H1 (cell line): ENCODE measurements at regions not wholly inside any gene's neighbourhood (a gene's known extent, or its start where the extent isn't known, plus 50 kb on each side); places are given as distances from the start of the nearest gene placed in this dataset.

Source experiments
- CTCF ChIA-PET: fragments of 300-600 bp; sonication (Branson Sonifier 250); formaldehyde crosslinking; loops from one replicate; lab custom pipeline; 2021; ENCODE audit not compliant: partially characterized antibody; lab: Charles Lee
- POLR2A ChIA-PET: fragments of 300-600 bp; sonication (Branson Sonifier 250); formaldehyde crosslinking; loops from one replicate; lab custom pipeline; 2021; ENCODE audit warnings: inconsistent platforms; ENCODE audit not compliant: partially characterized antibody; lab: Charles Lee
- DNase-seq, 2 experiments: peaks; one replicate each; pipeline versions ENCODE4 v3.0.0 to v3.0.0-alpha.2; 2010 to 2022; ENCODE audit warnings: low spot score in 2 of 2, low read depth in 1 of 2, mixed read lengths in 1 of 2
- FAIRE-seq: peaks from 2 replicates; lab custom pipeline; 2011; peaks lifted over from hg19 to GRCh38; lab: Jason Lieb, UNC
- H2AFZ ChIP-seq: 2 replicates; pipeline ENCODE4 v1.8.1; 2012; ENCODE audit warnings: low read length, inconsistent platforms
- H2AK5ac ChIP-seq: 2 replicates; pipeline ENCODE4 v1.6.1; 2013; ENCODE audit warnings: low read depth, low read length
- H2BK120ac ChIP-seq: replicated peaks from 2 replicates; pipeline ENCODE3; 2013; ENCODE audit warnings: low read depth, low read length, inconsistent platforms
- H2BK12ac ChIP-seq: 2 replicates; pipeline ENCODE4 v1.6.1; 2013; ENCODE audit warnings: low read depth, low read length
- H2BK15ac ChIP-seq: 2 replicates; pipeline ENCODE4 v1.6.1; 2013; ENCODE audit warnings: low read length
- H2BK20ac ChIP-seq: 2 replicates; pipeline ENCODE4 v1.6.1; 2013; ENCODE audit warnings: low read length
- H2BK5ac ChIP-seq: 2 replicates; pipeline ENCODE4 v1.6.1; 2013; ENCODE audit warnings: low read depth, low read length
- H3K14ac ChIP-seq: 2 replicates; pipeline ENCODE4 v1.6.1; 2013; ENCODE audit warnings: inconsistent platforms; ENCODE audit not compliant: insufficient read length
- H3K18ac ChIP-seq: 2 replicates; pipeline ENCODE4 v1.6.1; 2013; ENCODE audit warnings: low read length; ENCODE audit errors: extremely low read depth
- H3K23ac ChIP-seq: 2 replicates; pipeline ENCODE4 v1.6.1; 2013; ENCODE audit warnings: inconsistent platforms; ENCODE audit not compliant: insufficient read length
- H3K23me2 ChIP-seq: 2 replicates; pipeline ENCODE4 v1.6.1; 2013; ENCODE audit warnings: low read depth, low read length
- H3K27ac ChIP-seq: 2 replicates; pipeline ENCODE4 v1.6.1; 2011; ENCODE audit warnings: low read depth, low read length, inconsistent platforms
- H3K27me3 ChIP-seq, 4 experiments: replicated peaks in 1 of 4; 1 replicate in 1 of 4; 2 replicates in 3 of 4; pipeline versions ENCODE4 v1.6.1 to v1.8.1; 2011 to 2013; ENCODE audit warnings: low read length in 3 of 4, mild to moderate bottlenecking in 3 of 4, inconsistent platforms in 2 of 4, mixed read lengths in 2 of 4, moderate library complexity in 1 of 4; ENCODE audit not compliant: control insufficient read depth in 3 of 4, insufficient read depth in 3 of 4; ENCODE audit errors: extremely low read depth in 1 of 4
- H3K36me3 ChIP-seq, 4 experiments: 2 replicates each; pipeline versions ENCODE4 v1.6.1 to v1.8.1; 2011 to 2013; ENCODE audit warnings: mild to moderate bottlenecking in 4 of 4, low read length in 3 of 4, moderate library complexity in 2 of 4, control low read depth in 1 of 4, inconsistent platforms in 1 of 4; ENCODE audit not compliant: insufficient read depth in 4 of 4, control insufficient read depth in 2 of 4
- H3K4ac ChIP-seq: replicated peaks from 2 replicates; pipeline ENCODE3; 2013; ENCODE audit warnings: low read length, low read depth, mixed read lengths, inconsistent platforms; ENCODE audit not compliant: insufficient read length
- H3K4me1 ChIP-seq, 4 experiments: replicated peaks in 1 of 4; 1 replicate in 1 of 4; 2 replicates in 3 of 4; pipeline versions ENCODE4 v1.6.1 to v1.8.1; 2011 to 2013; ENCODE audit warnings: low read length in 3 of 4, inconsistent platforms in 2 of 4, mixed read lengths in 1 of 4; ENCODE audit not compliant: insufficient read depth in 4 of 4, control insufficient read depth in 3 of 4
- H3K4me2 ChIP-seq, 2 experiments: 2 replicates each; pipeline versions ENCODE4 v1.6.1 to v1.8.1; 2011 to 2013; ENCODE audit warnings: low read depth in 2 of 2, low read length in 2 of 2, control low read depth in 1 of 2, inconsistent platforms in 1 of 2, mild to moderate bottlenecking in 1 of 2; ENCODE audit not compliant: insufficient read depth in 1 of 2
- H3K4me3 ChIP-seq, 4 experiments: fragments of 200-600, 300-600 bp in 1 of 4; sonication (generic), shearing (Covaris generic), sonication (Bioruptor Twin) in 1 of 4; 2 replicates each; pipeline versions ENCODE4 v1.5.1 to v1.8.1; 2011 to 2016; ENCODE audit warnings: low read length in 4 of 4, low read depth in 3 of 4, control low read depth in 2 of 4, inconsistent platforms in 2 of 4, mild to moderate bottlenecking in 2 of 4, mixed read lengths in 1 of 4, moderate library complexity in 1 of 4; ENCODE audit not compliant: insufficient read depth in 2 of 4; ENCODE audit errors: extremely low read depth in 1 of 4
- H3K56ac ChIP-seq: replicated peaks from 2 replicates; pipeline ENCODE3; 2013; ENCODE audit warnings: low read depth, mild to moderate bottlenecking, mixed read lengths, low read length, inconsistent platforms; ENCODE audit not compliant: insufficient read length
- H3K79me1 ChIP-seq: 2 replicates; pipeline ENCODE4 v1.6.1; 2013; ENCODE audit warnings: low read depth, low read length, control low read depth
- H3K79me2 ChIP-seq, 2 experiments: 2 replicates each; pipeline versions ENCODE4 v1.6.1 to v1.8.1; 2012 to 2013; ENCODE audit warnings: low read length in 2 of 2, mild to moderate bottlenecking in 2 of 2, inconsistent platforms in 1 of 2; ENCODE audit not compliant: insufficient read depth in 2 of 2, control insufficient read depth in 1 of 2
- H3K9ac ChIP-seq, 4 experiments: replicated peaks in 1 of 4; 1 replicate in 1 of 4; 2 replicates in 3 of 4; pipeline versions ENCODE4 v1.6.1 to v1.8.1; 2011 to 2013; ENCODE audit warnings: low read depth in 3 of 4, low read length in 3 of 4, control low read depth in 2 of 4, mild to moderate bottlenecking in 2 of 4, moderate library complexity in 2 of 4, inconsistent platforms in 1 of 4; ENCODE audit errors: extremely low read depth in 1 of 4
- H3K9me3 ChIP-seq, 2 experiments: 2 replicates each; pipeline versions ENCODE4 v1.6.1 to v1.8.1; 2012 to 2013; ENCODE audit warnings: mild to moderate bottlenecking in 2 of 2, moderate library complexity in 2 of 2, control low read depth in 1 of 2, inconsistent platforms in 1 of 2, low read depth in 1 of 2, low read length in 1 of 2, mixed read lengths in 1 of 2; ENCODE audit not compliant: insufficient read depth in 2 of 2
- H4K20me1 ChIP-seq, 2 experiments: replicated peaks in 1 of 2; 2 replicates each; pipeline versions ENCODE3 to v1.8.1; 2011 to 2013; ENCODE audit warnings: inconsistent platforms in 2 of 2, low read length in 2 of 2, mild to moderate bottlenecking in 1 of 2; ENCODE audit not compliant: insufficient read depth in 2 of 2, control insufficient read depth in 1 of 2
- H4K5ac ChIP-seq: 2 replicates; pipeline ENCODE4 v1.6.1; 2013; ENCODE audit warnings: low read length, low read depth, mixed read lengths, inconsistent platforms; ENCODE audit not compliant: insufficient read length
- H4K8ac ChIP-seq: 2 replicates; pipeline ENCODE4 v1.8.0; 2013; ENCODE audit warnings: mild to moderate bottlenecking, moderate library complexity, low read length, inconsistent platforms; ENCODE audit not compliant: insufficient read depth; ENCODE audit errors: extremely low read depth
- H4K91ac ChIP-seq: replicated peaks from 2 replicates; pipeline ENCODE3; 2013; ENCODE audit warnings: low read length, mixed read lengths, inconsistent platforms; ENCODE audit not compliant: insufficient read length
- ATF3 ChIP-seq: IDR thresholded peaks from 2 replicates; pipeline ENCODE4 v1.6.1; 2011; ENCODE audit warnings: low read depth, mild to moderate bottlenecking, low read length; ENCODE audit not compliant: insufficient read depth
- BCL11A ChIP-seq, 2 experiments: IDR thresholded peaks; one replicate each; pipeline ENCODE4 v1.6.1; 2011; ENCODE audit warnings: low read depth in 2 of 2, low read length in 2 of 2, mild to moderate bottlenecking in 2 of 2
- CBX5 ChIP-seq: fragments of 300-800, 300-1000 bp; sonication (generic); IDR thresholded peaks from 2 replicates; pipeline ENCODE4 v1.7.1; 2016; ENCODE audit warnings: antibody characterized with exemption, low read length, low read depth
- CBX8 ChIP-seq: fragments of 300-800, 300-1000 bp; sonication (generic); IDR thresholded peaks from 2 replicates; pipeline ENCODE4 v1.7.1; 2016; ENCODE audit warnings: low read depth, low read length, borderline replicate concordance
- CHD1 ChIP-seq: IDR thresholded peaks from 2 replicates; pipeline ENCODE4 v1.6.1; 2012; ENCODE audit warnings: low read depth, low read length, improper control_type of control experiment
- CREB1 ChIP-seq: IDR thresholded peaks from 2 replicates; pipeline ENCODE4 v1.6.1; 2012; ENCODE audit warnings: inconsistent platforms
- EGR1 ChIP-seq: IDR thresholded peaks from 2 replicates; pipeline ENCODE4 v1.6.1; 2011; ENCODE audit warnings: low read depth, low read length, borderline replicate concordance
- FOSL1 ChIP-seq: IDR thresholded peaks from 2 replicates; pipeline ENCODE4 v1.6.1; 2011; ENCODE audit warnings: mild to moderate bottlenecking, low read depth, low read length, moderate library complexity; ENCODE audit not compliant: insufficient read depth
- GABPA ChIP-seq: IDR thresholded peaks from 2 replicates; pipeline ENCODE4 v1.6.1; 2011; ENCODE audit warnings: mild to moderate bottlenecking, low read length, moderate library complexity, borderline replicate concordance; ENCODE audit not compliant: insufficient read depth
- RNF2 ChIP-seq: fragments of 200-900, 300-1000 bp; sonication (generic); IDR thresholded peaks from 2 replicates; pipeline ENCODE4 v1.7.1; 2016; ENCODE audit warnings: borderline replicate concordance, low read depth, mild to moderate bottlenecking, antibody characterized with exemption, low read length; ENCODE audit not compliant: poor library complexity, severe bottlenecking; ENCODE audit errors: missing control alignments
- RXRA ChIP-seq: IDR thresholded peaks from 2 replicates; pipeline ENCODE4 v1.6.1; 2011; ENCODE audit warnings: low read depth, mild to moderate bottlenecking, low read length, moderate library complexity; ENCODE audit not compliant: insufficient read depth
- SIX5 ChIP-seq: IDR thresholded peaks from 2 replicates; pipeline ENCODE4 v1.6.1; 2011; ENCODE audit warnings: mild to moderate bottlenecking, low read depth, low read length
- SP1 ChIP-seq: IDR thresholded peaks from 2 replicates; pipeline ENCODE4 v1.6.1; 2011; ENCODE audit warnings: low read depth, low read length
- SP2 ChIP-seq: IDR thresholded peaks from 2 replicates; pipeline ENCODE4 v1.6.1; 2012; ENCODE audit warnings: mild to moderate bottlenecking, low read length, inconsistent platforms
- TAF1 ChIP-seq: IDR thresholded peaks from 2 replicates; pipeline ENCODE4 v1.6.1; 2011; ENCODE audit warnings: mild to moderate bottlenecking, low read depth, low read length
- TBP ChIP-seq: IDR thresholded peaks from 2 replicates; pipeline ENCODE4 v1.6.1; 2011; ENCODE audit warnings: low read depth, low read length, improper control_type of control experiment
- WGBS, 2 experiments: shearing (Covaris generic) in 1 of 2; methylation state at CpG; one replicate each; pipeline versions ENCODE4 v1.1.6 to v1.1.7; 2013 to 2015; ENCODE audit warnings: low lambda C conversion rate in 2 of 2, mixed read lengths in 2 of 2, inconsistent platforms in 1 of 2, low coverage in 1 of 2, missing lambda C conversion rate in 1 of 2; ENCODE audit not compliant: insufficient replicate concordance in 2 of 2, insufficient coverage in 1 of 2, insufficient read length in 1 of 2; ENCODE audit errors: extremely low coverage in 1 of 2, missing lambda C conversion rate in 1 of 2; 5-methylcytosine and 5-hydroxymethylcytosine counted together

- Histone ChIP-seq H3K27me3 (no peaks in the 10 kb centered on the region), H3K9ac (no peak overlapping the region), H2BK15ac (no peak overlapping the region), H4K91ac (no peak overlapping the region), H4K5ac (no peak overlapping the region), H3K18ac (no peak overlapping the region), H3K23me2 (no peaks in the 10 kb centered on the region), H2AFZ (no peak overlapping the region), H3K27ac (no peak overlapping the region), H3K79me2 (no peaks in the 10 kb centered on the region), H3K36me3 (no peaks in the 10 kb centered on the region), H2BK120ac (no peak overlapping the region), H2BK5ac (no peak overlapping the region), H3K4me1 (no peaks in the 10 kb centered on the region), H3K79me1 (no peaks in the 10 kb centered on the region), H2BK12ac (no peak overlapping the region), H3K4me2 (no peak overlapping the region), H3K23ac (no peak overlapping the region), H3K4ac (no peak overlapping the region), H2BK20ac (no peak overlapping the region), H3K14ac (no peak overlapping the region), H3K9me3 (no peaks in the 10 kb centered on the region), H3K4me3 (no peak overlapping the region), H2AK5ac (no peak overlapping the region), H4K8ac (no peak overlapping the region), H3K56ac (no peak overlapping the region), H4K20me1 (no peaks in the 10 kb centered on the region)
- DNase-seq, result no peak
- POLR2A ChIA-PET, result no interaction called here
- WGBS, 2 experiments, result 91% methylated on average over 2 of the region's 2 CpGs; no CpG with 5 or more reads in 1 of the 2 experiments
- no peak for FAIRE-seq
- CTCF ChIA-PET, result no interaction called here
- no peak for TF ChIP-seq CREB1
- no peak for TF ChIP-seq SIX5
- TF ChIP-seq GABPA, result no peak
- no peak for TF ChIP-seq CBX5
- no peak for TF ChIP-seq CBX8
- no peak for TF ChIP-seq CHD1
- no peak for TF ChIP-seq FOSL1
- TF ChIP-seq RNF2, result no peak
- TF ChIP-seq RXRA, result no peak
- no peak for TF ChIP-seq EGR1
- no peak for TF ChIP-seq TBP
- no peak for TF ChIP-seq SP2
- TF ChIP-seq BCL11A (IDR thresholded peaks at IDR 0.05; ENCODE audit: low read depth in 2 of 2, low read length in 2 of 2), result no peak
- no peak for TF ChIP-seq SP1
- no peak for TF ChIP-seq ATF3
- TF ChIP-seq TAF1, result no peak
Observed at GRCh38 chr3:5678248-5678647, 490.7 kb downstream of the EDEM1 start.
